ENCODE measurements at regions not wholly inside any gene's neighbourhood (a gene's known extent, or its start where the extent isn't known, plus 50 kb on each side); places are given as distances from the start of the nearest gene placed in this dataset.

DNA sequence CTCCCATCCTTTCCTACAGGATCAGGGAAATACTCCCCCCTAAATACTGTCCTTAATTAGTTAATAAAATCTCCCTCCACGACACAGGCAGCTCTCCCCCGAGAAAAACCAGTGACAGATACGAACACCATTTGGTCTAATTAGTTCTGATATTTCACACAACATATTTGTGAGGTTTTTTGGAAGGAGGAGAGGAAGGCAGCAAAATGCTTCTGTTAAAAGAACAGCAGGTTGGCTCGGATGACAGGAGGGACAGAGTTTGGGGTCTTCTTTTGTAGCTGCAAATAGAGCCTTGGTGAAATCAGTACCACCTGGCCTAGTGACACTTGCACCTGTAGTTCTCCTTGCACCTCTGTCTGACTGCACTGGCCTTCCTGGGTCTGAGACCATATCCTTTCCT is 507.0 kb downstream of the PLXNA4 start:
- no peak for TF ChIP-seq POLR2AphosphoS5 (IDR thresholded peaks at IDR 0.05; ENCODE audit: insufficient read depth in 1 of 2, low read depth in 1 of 2)
- TF ChIP-seq, protein P1, sequence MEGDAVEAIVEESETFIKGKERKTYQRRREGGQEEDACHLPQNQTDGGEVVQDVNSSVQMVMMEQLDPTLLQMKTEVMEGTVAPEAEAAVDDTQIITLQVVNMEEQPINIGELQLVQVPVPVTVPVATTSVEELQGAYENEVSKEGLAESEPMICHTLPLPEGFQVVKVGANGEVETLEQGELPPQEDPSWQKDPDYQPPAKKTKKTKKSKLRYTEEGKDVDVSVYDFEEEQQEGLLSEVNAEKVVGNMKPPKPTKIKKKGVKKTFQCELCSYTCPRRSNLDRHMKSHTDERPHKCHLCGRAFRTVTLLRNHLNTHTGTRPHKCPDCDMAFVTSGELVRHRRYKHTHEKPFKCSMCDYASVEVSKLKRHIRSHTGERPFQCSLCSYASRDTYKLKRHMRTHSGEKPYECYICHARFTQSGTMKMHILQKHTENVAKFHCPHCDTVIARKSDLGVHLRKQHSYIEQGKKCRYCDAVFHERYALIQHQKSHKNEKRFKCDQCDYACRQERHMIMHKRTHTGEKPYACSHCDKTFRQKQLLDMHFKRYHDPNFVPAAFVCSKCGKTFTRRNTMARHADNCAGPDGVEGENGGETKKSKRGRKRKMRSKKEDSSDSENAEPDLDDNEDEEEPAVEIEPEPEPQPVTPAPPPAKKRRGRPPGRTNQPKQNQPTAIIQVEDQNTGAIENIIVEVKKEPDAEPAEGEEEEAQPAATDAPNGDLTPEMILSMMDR (IDR thresholded peaks at IDR 0.05), result no peak
- no peak for TF ChIP-seq POLR2A (IDR thresholded peaks at IDR 0.05)

Data from vagina (tissue), 2 donors.